ENCODE measurements at regions not wholly inside any gene's neighbourhood (a gene's known extent, or its start where the extent isn't known, plus 50 kb on each side); places are given as distances from the start of the nearest gene placed in this dataset.

GRCh38 chr9:108103046-108103693, 613.6 kb upstream of the KLF4 start:
- Histone ChIP-seq H3K79me2 (ENCODE audit: insufficient read depth, low read length) (no peaks in the 10 kb centered on the region), H3K9ac (ENCODE audit: low read length) (no peak overlapping the region), H3K27ac (ENCODE audit: low read depth, low read length) (no peak overlapping the region), H2AFZ (ENCODE audit: low read depth, low read length, poor library complexity, severe bottlenecking) (no peak overlapping the region), H3K4me1 (ENCODE audit: control insufficient read depth in 1 of 2, insufficient read depth in 2 of 2, low read length in 2 of 2) (peaks cover 3 to 40% of the 10 kb centered on the region in 2 experiments; a peak in 3 of 4 replicates), H3K9me2 (ENCODE audit: insufficient read depth) (no peaks in the 10 kb centered on the region), H4K20me1 (ENCODE audit: insufficient read depth) (no peaks in the 10 kb centered on the region), H3K27me3 (ENCODE audit: insufficient read depth, low read length) (no peaks in the 10 kb centered on the region), H3K4me2 (ENCODE audit: low read length) (no peak overlapping the region), H3K9me3 (ENCODE audit: control insufficient read depth in 1 of 2, insufficient read depth in 1 of 2, low read depth in 1 of 2, low read length in 2 of 2) (no peaks in the 10 kb centered on the region), H3K36me3 (ENCODE audit: control insufficient read depth in 1 of 2, insufficient read depth in 2 of 2, low read length in 2 of 2) (no peaks in the 10 kb centered on the region), H3K4me3 (replicated peaks in 1 of 2; ENCODE audit: low read depth in 1 of 2, low read length in 2 of 2) (no peak overlapping the region)
- RAD21 ChIA-PET (ENCODE audit: low non-redundant PET in 1 of 2, low total read pairs in 2 of 2, uncharacterized antibody in 2 of 2, unreplicated experiment in 2 of 2), result no interaction called here
- TF ChIP-seq, protein P1, sequence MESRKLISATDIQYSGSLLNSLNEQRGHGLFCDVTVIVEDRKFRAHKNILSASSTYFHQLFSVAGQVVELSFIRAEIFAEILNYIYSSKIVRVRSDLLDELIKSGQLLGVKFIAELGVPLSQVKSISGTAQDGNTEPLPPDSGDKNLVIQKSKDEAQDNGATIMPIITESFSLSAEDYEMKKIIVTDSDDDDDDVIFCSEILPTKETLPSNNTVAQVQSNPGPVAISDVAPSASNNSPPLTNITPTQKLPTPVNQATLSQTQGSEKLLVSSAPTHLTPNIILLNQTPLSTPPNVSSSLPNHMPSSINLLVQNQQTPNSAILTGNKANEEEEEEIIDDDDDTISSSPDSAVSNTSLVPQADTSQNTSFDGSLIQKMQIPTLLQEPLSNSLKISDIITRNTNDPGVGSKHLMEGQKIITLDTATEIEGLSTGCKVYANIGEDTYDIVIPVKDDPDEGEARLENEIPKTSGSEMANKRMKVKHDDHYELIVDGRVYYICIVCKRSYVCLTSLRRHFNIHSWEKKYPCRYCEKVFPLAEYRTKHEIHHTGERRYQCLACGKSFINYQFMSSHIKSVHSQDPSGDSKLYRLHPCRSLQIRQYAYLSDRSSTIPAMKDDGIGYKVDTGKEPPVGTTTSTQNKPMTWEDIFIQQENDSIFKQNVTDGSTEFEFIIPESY (IDR thresholded peaks at IDR 0.05; ENCODE audit: extremely low read depth, insufficient replicate concordance, low read length), result no peak
- TF ChIP-seq POLR2A (IDR thresholded peaks at IDR 0.05; ENCODE audit: borderline replicate concordance, extremely low read depth, insufficient read depth, insufficient read length) (no peak), POLR2AphosphoS5 (IDR thresholded peaks at IDR 0.05; ENCODE audit: low read depth, low read length) (no peak), TCF7L2 (IDR thresholded peaks at IDR 0.05; ENCODE audit: borderline replicate concordance, extremely low read depth, insufficient read depth, insufficient read length) (no peak), JUND (IDR thresholded peaks at IDR 0.05) (no peak), ZFX (IDR thresholded peaks at IDR 0.05) (no peak), SRF (IDR thresholded peaks at IDR 0.05; ENCODE audit: low read depth) (no peak), ZNF274 (IDR thresholded peaks at IDR 0.05; ENCODE audit: low read depth, low read length) (no peak), EZH2phosphoT487 (IDR thresholded peaks at IDR 0.05; ENCODE audit: borderline replicate concordance) (no peak), FOSL1 (IDR thresholded peaks at IDR 0.05; ENCODE audit: low read depth) (no peak), CTCF (IDR thresholded peaks at IDR 0.05 in 2 of 3, conservative IDR thresholded peaks at IDR 0.05 in 1 of 3; ENCODE audit: borderline replicate concordance in 1 of 3, insufficient read depth in 1 of 3, low read depth in 2 of 3, low read length in 2 of 3) (no peak)
- TF ChIP-seq, protein P2, sequence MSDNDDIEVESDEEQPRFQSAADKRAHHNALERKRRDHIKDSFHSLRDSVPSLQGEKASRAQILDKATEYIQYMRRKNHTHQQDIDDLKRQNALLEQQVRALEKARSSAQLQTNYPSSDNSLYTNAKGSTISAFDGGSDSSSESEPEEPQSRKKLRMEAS (IDR thresholded peaks at IDR 0.05), result no peak
- TF ChIP-seq, protein P3, sequence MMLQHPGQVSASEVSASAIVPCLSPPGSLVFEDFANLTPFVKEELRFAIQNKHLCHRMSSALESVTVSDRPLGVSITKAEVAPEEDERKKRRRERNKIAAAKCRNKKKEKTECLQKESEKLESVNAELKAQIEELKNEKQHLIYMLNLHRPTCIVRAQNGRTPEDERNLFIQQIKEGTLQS (IDR thresholded peaks at IDR 0.05), result no peak
- BruUV-seq (replicated peaks), result no TSS peak
- CTCF ChIA-PET, result no interaction called here
- no peak for ATAC-seq
- no peak for DNase-seq (ENCODE audit: low read depth, low spot score)
- intact Hi-C loops (cut with micrococcal nuclease), result no loop called here
- POLR2A ChIA-PET, result no interaction called here

All from HCT116 (cell line).